Muscle of back (tissue), 3 donors: ENCODE measurements at regions not wholly inside any gene's neighbourhood (a gene's known extent, or its start where the extent isn't known, plus 50 kb on each side); places are given as distances from the start of the nearest gene placed in this dataset.
"Not testable (repeated sequence)": the region's sequence is repeated elsewhere in the genome, so short reads cannot be mapped to it uniquely, and the experiment has no call there.

Experiments used
- DNase-seq, 3 donors: peaks; one replicate each; pipeline versions ENCODE4 v3.0.0 to v3.0.0-alpha.2; 2013

GRCh38 chr9:73054091-73054490 is 97.6 kb upstream of the ANXA1 start:
- no peak for DNase-seq

DNA sequence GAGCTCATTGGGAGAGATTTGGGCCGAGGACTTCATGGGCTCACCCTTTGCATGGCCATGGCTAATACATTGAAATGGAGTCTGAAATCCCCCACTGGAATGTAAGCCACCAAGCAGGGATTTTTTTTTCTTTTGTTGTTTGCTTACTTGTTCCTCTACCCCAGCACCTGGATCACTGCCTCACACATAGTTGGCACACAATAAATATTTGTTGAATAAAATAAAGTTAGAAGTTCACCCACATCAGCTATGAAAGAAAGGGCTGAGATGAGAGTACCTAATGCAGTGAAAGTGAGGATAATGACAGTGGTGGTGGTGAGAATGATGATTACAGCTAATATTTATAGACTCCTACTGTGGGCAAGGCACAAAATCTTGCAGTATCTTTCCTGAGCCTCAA is 98.1 kb upstream of the ANXA1 start:
- no peak for DNase-seq

- DNase-seq: no peak
Observed at GRCh38 chr9:73050887-73051550, 98.2 kb upstream of the ALDH1A1 start.

GRCh38 chr9:73050065-73050816 is 97.4 kb upstream of the ALDH1A1 start:
- DNase-seq: no peak

DNA sequence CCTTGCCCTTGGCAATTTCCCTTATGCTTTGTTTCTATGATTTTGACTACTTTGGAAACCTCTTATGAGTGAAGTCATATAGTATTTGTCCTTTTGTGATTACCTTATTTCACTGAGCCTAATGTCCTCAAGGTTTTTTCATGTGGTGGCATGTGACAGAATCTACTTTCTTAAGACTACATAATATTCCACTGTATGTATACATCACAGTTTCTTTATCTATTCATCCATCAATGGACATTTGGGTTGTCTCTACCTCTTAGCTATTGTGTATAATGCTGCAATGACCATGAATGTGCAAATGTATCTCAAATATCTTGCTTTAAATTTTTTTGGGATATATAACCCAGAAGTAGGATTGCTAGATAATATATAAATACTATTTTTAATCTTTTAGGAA is 96.4 kb upstream of the ALDH1A1 start:
- no peak for DNase-seq

GRCh38 chr9:73046769-73047168 is 93.9 kb upstream of the ALDH1A1 start:
- DNase-seq: no peak

DNA sequence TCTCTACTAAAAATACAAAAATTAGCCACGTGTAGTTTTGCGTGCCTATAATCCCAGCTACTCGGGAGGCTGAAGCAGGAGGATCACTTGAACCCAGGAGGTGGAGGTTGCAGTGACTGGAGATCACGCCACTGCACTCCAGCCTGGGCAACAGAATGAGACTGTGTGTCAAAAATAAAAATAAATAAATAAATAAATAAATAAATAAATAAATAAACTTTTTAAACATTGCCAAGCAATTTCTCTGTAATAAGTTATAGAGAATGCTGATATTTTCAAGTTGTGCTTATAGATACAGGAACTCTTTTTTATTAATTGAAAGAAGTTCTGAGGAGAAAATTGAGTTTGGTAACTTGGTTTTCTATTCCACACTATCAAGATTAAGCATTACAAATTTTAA is 91.9 kb upstream of the ALDH1A1 start:
- DNase-seq: not testable (repeated sequence)

- DNase-seq: no peak
Observed at GRCh38 chr9:73042155-73042554, 89.3 kb upstream of the ALDH1A1 start.

DNA sequence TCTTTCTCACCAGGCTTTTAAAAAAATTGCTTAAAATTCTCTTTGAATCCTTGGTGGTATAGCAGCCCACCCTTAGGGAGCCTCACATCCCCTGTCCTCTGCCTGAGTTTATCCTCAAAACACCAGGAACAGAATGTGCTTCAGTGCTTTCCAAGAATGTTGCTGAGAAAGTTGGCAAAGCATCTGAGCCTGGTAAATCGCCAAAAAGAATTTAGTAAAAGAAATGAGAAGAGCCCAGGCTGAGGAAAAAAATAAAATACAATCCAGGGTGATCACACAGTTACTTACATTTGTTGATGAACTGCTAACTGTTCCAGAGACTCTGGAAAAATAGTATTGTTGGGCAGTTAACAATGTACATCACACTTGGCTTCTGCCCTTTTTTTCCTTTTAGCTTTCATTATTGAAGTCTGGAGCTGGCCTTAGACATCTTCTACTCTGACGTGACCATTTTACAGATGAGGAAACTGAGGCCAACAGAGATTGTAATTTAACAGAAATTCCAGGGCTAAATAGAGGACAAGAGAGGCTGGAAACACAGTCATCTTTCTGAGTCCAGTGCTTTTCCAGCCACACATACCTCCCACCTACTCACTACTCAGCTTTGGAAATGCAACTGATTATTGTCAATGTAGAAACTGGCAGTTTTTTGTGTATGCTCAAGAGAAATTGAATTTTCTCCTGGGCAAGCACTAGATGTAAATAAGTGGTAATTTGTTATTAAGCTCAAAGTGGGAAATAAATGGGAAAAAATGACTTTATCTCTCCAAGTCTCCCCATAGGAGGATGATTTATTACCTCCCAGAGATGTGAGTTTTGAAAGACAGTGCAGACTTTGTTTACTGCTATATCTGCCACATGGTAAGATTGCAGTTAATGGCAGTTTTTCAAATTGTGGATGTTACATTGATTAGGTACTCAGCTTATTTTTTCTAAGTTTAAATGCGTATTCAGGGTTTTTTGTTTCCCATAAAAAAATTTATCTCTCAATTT is 86.7 kb upstream of the ALDH1A1 start:
- peak; percentile 46 to 91 (median 84) for DNase-seq

GRCh38 chr9:73038613-73039012 is 85.8 kb upstream of the ALDH1A1 start:
- peak in 2 of 3 donors; percentile 21 to 70 for DNase-seq

GRCh38 chr9:73038089-73038509 is 85.2 kb upstream of the ALDH1A1 start:
- peak in 1 of 3 donors; percentile 34 for DNase-seq

- no peak for DNase-seq
Observed at GRCh38 chr9:73037613-73038012, 84.8 kb upstream of the ALDH1A1 start.

GRCh38 chr9:73034962-73035361 is 82.1 kb upstream of the ALDH1A1 start:
- DNase-seq: no peak

GRCh38 chr9:73031350-73031749 is 78.5 kb upstream of the ALDH1A1 start:
- DNase-seq: no peak

- DNase-seq: no peak
Observed at GRCh38 chr9:73030370-73031030, 77.6 kb upstream of the ALDH1A1 start.

DNA sequence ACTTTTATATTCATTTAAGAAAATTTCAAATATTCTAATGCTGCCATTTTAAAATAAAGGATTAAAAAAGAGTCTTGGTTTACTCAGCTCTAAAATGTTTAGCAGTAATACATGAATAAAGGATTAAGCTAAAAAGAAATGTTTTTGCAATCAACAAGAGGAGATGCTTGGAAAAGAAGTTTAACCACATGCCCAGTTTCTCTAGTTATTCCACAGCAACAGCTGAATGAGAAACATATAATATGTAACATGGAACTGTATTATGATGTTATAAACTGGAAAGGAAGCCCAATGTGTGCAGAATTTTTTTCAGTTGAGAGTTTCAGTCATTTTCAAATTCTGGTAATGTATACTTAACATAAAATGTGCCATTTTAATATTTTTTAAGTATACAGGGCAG is 76.5 kb upstream of the ALDH1A1 start:
- no peak for DNase-seq

DNA sequence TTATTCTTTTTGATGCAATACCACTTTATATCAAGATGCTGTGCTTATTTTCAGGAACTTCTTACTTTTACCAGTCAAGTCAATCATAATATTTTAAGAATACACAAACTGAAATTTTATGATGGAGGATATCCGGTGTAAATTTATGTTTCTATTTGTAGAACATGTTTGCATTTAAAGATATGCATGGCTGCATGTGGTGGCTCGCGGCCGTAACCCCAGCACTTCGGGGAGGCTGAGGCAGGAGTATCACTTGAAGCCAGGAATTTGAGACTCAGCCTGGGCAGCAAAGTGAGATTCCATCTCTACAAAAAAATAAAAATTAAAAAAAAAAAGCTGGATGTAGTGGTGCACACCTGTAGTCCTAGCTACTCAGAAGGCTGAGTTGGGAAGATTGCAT is 73.5 kb upstream of the ALDH1A1 start:
- no peak for DNase-seq

- DNase-seq: no peak
Observed at GRCh38 chr9:73024601-73025034, 71.8 kb upstream of the ALDH1A1 start.

DNA sequence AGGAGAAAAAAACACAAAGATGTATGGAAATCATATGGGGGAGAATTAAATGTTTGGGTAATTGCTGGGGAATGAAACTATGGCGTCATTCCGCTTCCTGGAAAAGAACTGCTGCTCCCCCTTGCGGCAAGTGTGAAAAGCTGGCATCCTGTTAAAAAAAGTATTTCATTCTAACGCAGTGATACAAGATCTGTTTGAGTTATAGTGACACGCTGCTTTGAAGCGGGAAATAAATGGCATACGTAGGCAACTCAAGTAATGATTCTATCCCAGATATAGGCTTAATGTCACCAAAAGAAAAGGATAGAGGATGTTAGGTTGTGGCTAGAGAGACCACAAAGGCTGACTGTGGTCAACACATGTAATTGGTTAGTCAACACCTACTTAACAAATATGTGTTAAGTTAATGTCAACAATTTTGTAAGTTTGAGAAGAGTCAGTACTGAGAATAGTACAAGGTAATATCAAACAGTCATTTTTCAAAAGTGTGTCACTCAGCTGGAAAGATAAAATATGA is 70.2 kb upstream of the ALDH1A1 start:
- DNase-seq: peak; percentile 55 to 72 (median 62)

DNA sequence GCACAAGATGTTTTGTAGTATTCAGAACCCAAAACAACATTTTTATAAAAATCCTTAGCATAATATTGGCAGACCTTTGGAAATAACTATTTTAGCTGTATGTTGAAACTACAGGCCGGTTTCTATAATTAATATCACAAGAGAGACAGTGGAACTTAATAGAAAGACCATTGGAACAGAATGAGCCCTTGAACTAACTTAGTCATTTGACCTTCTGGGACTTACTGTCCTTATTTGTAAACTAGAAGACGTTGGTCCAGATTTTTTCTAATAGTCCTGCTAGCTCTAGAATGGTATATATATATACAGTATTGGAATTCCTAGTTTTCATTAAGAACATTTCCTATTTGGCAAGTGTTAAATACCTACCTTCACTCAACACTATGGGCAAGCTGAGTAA is 69.5 kb upstream of the ALDH1A1 start:
- DNase-seq: no peak

DNA sequence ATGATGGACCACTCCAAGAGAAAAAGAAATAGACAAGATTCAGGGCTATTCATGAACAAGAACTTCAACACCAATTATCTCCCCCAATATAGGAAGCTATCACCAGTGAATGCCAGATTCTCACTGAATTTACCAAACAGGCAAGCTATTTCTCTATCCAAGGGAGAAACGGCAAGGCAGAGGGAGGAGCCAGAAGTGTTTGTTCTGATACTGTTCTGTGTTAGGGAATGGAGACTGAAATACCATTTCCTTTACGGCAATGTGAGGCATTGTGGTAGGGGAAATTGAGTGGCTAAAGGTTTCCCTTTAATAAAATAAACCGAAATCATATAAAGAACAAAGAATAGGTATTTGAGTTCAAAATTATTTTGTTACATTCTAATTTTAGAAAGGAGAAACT is 68.0 kb upstream of the ALDH1A1 start:
- no peak for DNase-seq
